Colonic mucosa (tissue), 4 donors: ENCODE measurements at regions not wholly inside any gene's neighbourhood (a gene's known extent, or its start where the extent isn't known, plus 50 kb on each side); places are given as distances from the start of the nearest gene placed in this dataset.

Experiments used
- DNase-seq: peaks from one replicate; pipeline ENCODE4 v3.0.0-alpha.2; 2020
- H3K27ac ChIP-seq: fragments of 200-600 bp; one replicate; pipeline ENCODE4 v1.8.0; 2021
- H3K27me3 ChIP-seq: fragments of 200-600 bp; one replicate; pipeline ENCODE4 v1.8.0; 2021
- H3K36me3 ChIP-seq: fragments of 200-600 bp; one replicate; pipeline ENCODE4 v1.8.0; 2021
- H3K4me1 ChIP-seq: fragments of 200-600 bp; one replicate; pipeline ENCODE4 v1.8.0; 2021; ENCODE audit warnings: mild to moderate bottlenecking
- H3K4me3 ChIP-seq: fragments of 200-600 bp; one replicate; pipeline ENCODE4 v1.8.0; 2021
- H3K9ac ChIP-seq, 2 donors: one replicate each; pipeline ENCODE4 v1.7.0; 2013; ENCODE audit warnings: control low read depth in 2 of 2, low read depth in 2 of 2, low read length in 2 of 2
- H3K9me3 ChIP-seq: fragments of 200-600 bp; one replicate; pipeline ENCODE4 v1.8.0; 2021
- CTCF ChIP-seq: fragments of 200-600 bp; IDR thresholded peaks from one replicate; pipeline ENCODE4 v1.8.0; 2022; ENCODE audit warnings: antibody characterized with exemption, mild to moderate bottlenecking
- intact Hi-C: fragments of 100-400 bp; cut with DNase I; formaldehyde crosslinking; loops from one replicate; pipeline ENCODE4 v1.14.1; 2022
- donor health status: healthy.
- donor health status: DM: no; HTN: no; CAD: no.
- donor health status: DM: no; HTN: no; CAD: no.

- no peaks in the 10 kb centered on the region for H3K27me3 ChIP-seq
- no peak for TF ChIP-seq CTCF
- no peak overlapping the region for H3K9ac ChIP-seq
- H3K36me3 ChIP-seq = no peaks in the 10 kb centered on the region
- H3K4me3 ChIP-seq = no peak overlapping the region
- no peaks in the 10 kb centered on the region for H3K9me3 ChIP-seq
- H3K4me1 ChIP-seq = no peaks in the 10 kb centered on the region
- intact Hi-C loops = no loop called here
- no peak for DNase-seq
- H3K27ac ChIP-seq = no peak overlapping the region
Measured at GRCh38 chr1:29962831-29963247, 726.5 kb downstream of the PTPRU start.

- intact Hi-C loops = no loop called here
- TF ChIP-seq CTCF = no peak
- no peaks in the 10 kb centered on the region for H3K27me3 ChIP-seq
Measured at GRCh38 chr1:29962336-29962735, 726.0 kb downstream of the PTPRU start.

GRCh38 chr1:29961293-29962059 is 725.2 kb downstream of the PTPRU start:
- H3K9ac ChIP-seq = no peak overlapping the region
- no peaks in the 10 kb centered on the region for H3K27me3 ChIP-seq
- intact Hi-C loops = no loop called here
- DNase-seq = no peak
- H3K4me1 ChIP-seq = no peaks in the 10 kb centered on the region
- no peak for TF ChIP-seq CTCF
- H3K9me3 ChIP-seq = no peaks in the 10 kb centered on the region
- H3K4me3 ChIP-seq = no peak overlapping the region
- H3K36me3 ChIP-seq = no peaks in the 10 kb centered on the region
- no peak overlapping the region for H3K27ac ChIP-seq

More at GRCh38 chr1:29962336-29962735, 726.0 kb downstream of the PTPRU start:
- H3K27ac ChIP-seq = no peak overlapping the region
- H3K4me1 ChIP-seq = no peaks in the 10 kb centered on the region
- H3K36me3 ChIP-seq = no peaks in the 10 kb centered on the region
- H3K4me3 ChIP-seq = no peak overlapping the region
- no peaks in the 10 kb centered on the region for H3K9me3 ChIP-seq
- DNase-seq = no peak
- no peak overlapping the region for H3K9ac ChIP-seq

- H3K27me3 ChIP-seq = no peaks in the 10 kb centered on the region
- H3K9me3 ChIP-seq = no peaks in the 10 kb centered on the region
- H3K9ac ChIP-seq = no peak overlapping the region
- no peak overlapping the region for H3K27ac ChIP-seq
- intact Hi-C loops = no loop called here
- TF ChIP-seq CTCF = no peak
- no peak for DNase-seq
- H3K36me3 ChIP-seq = no peaks in the 10 kb centered on the region
- no peaks in the 10 kb centered on the region for H3K4me1 ChIP-seq
- H3K4me3 ChIP-seq = no peak overlapping the region
Measured at GRCh38 chr1:29960876-29961275, 724.6 kb downstream of the PTPRU start.

- H3K4me1 ChIP-seq = no peaks in the 10 kb centered on the region
- no peaks in the 10 kb centered on the region for H3K9me3 ChIP-seq
- H3K36me3 ChIP-seq = no peaks in the 10 kb centered on the region
- DNase-seq = no peak
- no peak for TF ChIP-seq CTCF
- H3K4me3 ChIP-seq = no peak overlapping the region
- intact Hi-C loops = no loop called here
- H3K27me3 ChIP-seq = no peaks in the 10 kb centered on the region
- H3K9ac ChIP-seq = no peak overlapping the region
- H3K27ac ChIP-seq = no peak overlapping the region
Measured at GRCh38 chr1:29960156-29960755, 723.9 kb downstream of the PTPRU start.
